IMR-90 (cell line): ENCODE measurements at regions not wholly inside any gene's neighbourhood (a gene's known extent, or its start where the extent isn't known, plus 50 kb on each side); places are given as distances from the start of the nearest gene placed in this dataset.

Source experiments
- ATAC-seq: fragments of 200-7000 bp; cut with Tn5 transposase; 2 replicates; pipeline ENCODE4 v1.9.1; 2020; ENCODE audit warnings: low read depth, mild to moderate bottlenecking, moderate library complexity
- BruUV-seq: library from RNA; stranded (reverse); fragments of 400-500 nt; replicated peaks from 2 replicates; lab custom pipeline; 2021; lab: Mats Ljungman, UMichigan
- CTCF ChIA-PET: fragments of 300-600 bp; formaldehyde crosslinking; extraction: SDS; loops from one replicate; lab custom pipeline; 2021; ENCODE audit warnings: antibody characterized with exemption; lab: Yijun Ruan, JAX
- POLR2A ChIA-PET: fragments of 300-600 bp; sonication (Branson Sonifier 250); formaldehyde crosslinking; loops from one replicate; lab custom pipeline; 2022; ENCODE audit warnings: antibody characterized with exemption; ENCODE audit not compliant: unreplicated experiment; lab: Charles Lee
- DNase-seq: peaks from one replicate; pipeline ENCODE4 v3.0.0; 2013
- H2AFZ ChIP-seq: replicated peaks from 2 replicates; pipeline ENCODE3; 2013; ENCODE audit warnings: low read length, mild to moderate bottlenecking; ENCODE audit not compliant: poor library complexity
- H2AK5ac ChIP-seq: 2 replicates; pipeline ENCODE4 v1.6.1; 2013; ENCODE audit warnings: low read depth, low read length, inconsistent platforms
- H2AK9ac ChIP-seq: replicated peaks from 2 replicates; pipeline ENCODE3; 2013; ENCODE audit warnings: mild to moderate bottlenecking, low read depth, low read length, moderate library complexity; ENCODE audit not compliant: poor library complexity
- H2BK120ac ChIP-seq: 2 replicates; pipeline ENCODE4 v1.6.1; 2013; ENCODE audit warnings: low read depth, low read length, inconsistent platforms
- H2BK15ac ChIP-seq: 3 replicates; pipeline ENCODE4 v1.6.1; 2013; ENCODE audit warnings: low read depth, low read length, inconsistent platforms
- H2BK20ac ChIP-seq: 2 replicates; pipeline ENCODE4 v1.6.1; 2013; ENCODE audit warnings: low read depth, mild to moderate bottlenecking, inconsistent platforms, low read length, moderate library complexity
- H2BK5ac ChIP-seq: 2 replicates; pipeline ENCODE4 v1.6.1; 2013; ENCODE audit warnings: mild to moderate bottlenecking, low read depth, low read length, inconsistent platforms; ENCODE audit not compliant: poor library complexity, severe bottlenecking
- H3K14ac ChIP-seq: replicated peaks from 2 replicates; pipeline ENCODE4 v1.6.1; 2013; ENCODE audit warnings: low read depth, low read length, inconsistent platforms
- H3K18ac ChIP-seq: 2 replicates; pipeline ENCODE4 v1.6.1; 2013; ENCODE audit warnings: low read depth, low read length, control low read depth
- H3K23ac ChIP-seq: 2 replicates; pipeline ENCODE4 v1.6.1; 2013; ENCODE audit warnings: low read depth, low read length, inconsistent platforms
- H3K27ac ChIP-seq: 2 replicates; pipeline ENCODE4 v1.5.1; 2013; ENCODE audit warnings: mild to moderate bottlenecking, control low read depth, low read length; ENCODE audit not compliant: insufficient read depth
- H3K27me3 ChIP-seq: 2 replicates; pipeline ENCODE4 v1.6.1; 2013; ENCODE audit warnings: low read length; ENCODE audit not compliant: control insufficient read depth, insufficient read depth
- H3K36me3 ChIP-seq: 2 replicates; pipeline ENCODE4 v1.6.1; 2013; ENCODE audit warnings: low read length, mixed read lengths; ENCODE audit not compliant: control insufficient read depth, insufficient read depth
- H3K4ac ChIP-seq: 2 replicates; pipeline ENCODE4 v1.6.1; 2013; ENCODE audit warnings: low read depth, low read length, inconsistent platforms
- H3K4me1 ChIP-seq: 2 replicates; pipeline ENCODE4 v1.6.1; 2013; ENCODE audit warnings: low read length, mixed read lengths; ENCODE audit not compliant: control insufficient read depth, insufficient read depth
- H3K4me2 ChIP-seq: 2 replicates; pipeline ENCODE4 v1.6.1; 2013; ENCODE audit warnings: low read depth, mild to moderate bottlenecking, control low read depth, low read length, moderate library complexity
- H3K4me3 ChIP-seq: 2 replicates; pipeline ENCODE4 v1.5.1; 2013; ENCODE audit warnings: low read depth, mild to moderate bottlenecking, control low read depth, low read length, moderate library complexity; ENCODE audit not compliant: insufficient read depth
- H3K56ac ChIP-seq: 2 replicates; pipeline ENCODE4 v1.6.1; 2013; ENCODE audit warnings: low read length, inconsistent platforms; ENCODE audit not compliant: insufficient read depth; ENCODE audit errors: extremely low read depth
- H3K79me1 ChIP-seq, 2 experiments: 2 replicates each; pipeline ENCODE4 v1.6.1; 2013; ENCODE audit warnings: low read length in 2 of 2, inconsistent platforms in 1 of 2, low read depth in 1 of 2
- H3K9ac ChIP-seq: 2 replicates; pipeline ENCODE4 v1.6.1; 2013; ENCODE audit warnings: low read depth, low read length, control low read depth
- H3K9me1 ChIP-seq: 2 replicates; pipeline ENCODE4 v1.6.1; 2013; ENCODE audit warnings: low read length, inconsistent platforms; ENCODE audit not compliant: insufficient read depth
- H3K9me3 ChIP-seq: 2 replicates; pipeline ENCODE4 v1.6.1; 2013; ENCODE audit warnings: low read length; ENCODE audit not compliant: control insufficient read depth, insufficient read depth
- H4K20me1 ChIP-seq: 2 replicates; pipeline ENCODE4 v1.6.1; 2013; ENCODE audit warnings: low read length, inconsistent platforms; ENCODE audit not compliant: insufficient read depth
- H4K5ac ChIP-seq: 2 replicates; pipeline ENCODE4 v1.6.1; 2013; ENCODE audit warnings: mild to moderate bottlenecking, low read depth, low read length, control low read depth
- H4K8ac ChIP-seq, 2 experiments: 2 replicates each; pipeline ENCODE4 v1.6.1; 2013; ENCODE audit warnings: low read depth in 2 of 2, low read length in 2 of 2, control low read depth in 1 of 2, inconsistent platforms in 1 of 2
- H4K91ac ChIP-seq: 2 replicates; pipeline ENCODE4 v1.6.1; 2013; ENCODE audit warnings: low read depth, low read length, inconsistent platforms; ENCODE audit not compliant: insufficient read depth
- CEBPB ChIP-seq: IDR thresholded peaks from 2 replicates; pipeline ENCODE4 v1.6.1; 2012; ENCODE audit warnings: low read depth, low read length, improper control_type of control experiment
- FOS ChIP-seq: fragments of 150-350 bp; IDR thresholded peaks from 2 replicates; pipeline ENCODE4 v1.6.1; 2016; ENCODE audit warnings: low read depth, low read length
- MAFK ChIP-seq: IDR thresholded peaks from 2 replicates; pipeline ENCODE4 v1.6.1; 2012; ENCODE audit warnings: low read depth, low read length, improper control_type of control experiment
- MXI1 ChIP-seq: IDR thresholded peaks from 2 replicates; pipeline ENCODE4 v1.6.1; 2012; ENCODE audit warnings: low read depth, mild to moderate bottlenecking, low read length, moderate library complexity, borderline replicate concordance
- POLR2A ChIP-seq: IDR thresholded peaks from 2 replicates; pipeline ENCODE4 v1.6.1; 2012; ENCODE audit warnings: mild to moderate bottlenecking, low read depth, low read length
- RAD21 ChIP-seq: IDR thresholded peaks from 2 replicates; pipeline ENCODE4 v1.6.1; 2012; ENCODE audit warnings: low read length, improper control_type of control experiment
- RFX5 ChIP-seq: IDR thresholded peaks from 2 replicates; pipeline ENCODE4 v1.8.0; 2012; ENCODE audit warnings: low read depth, mild to moderate bottlenecking, low read length, moderate library complexity
- SMC3 ChIP-seq: fragments of 150-350 bp; IDR thresholded peaks from 2 replicates; pipeline ENCODE4 v1.6.1; 2016; ENCODE audit warnings: low read depth, mild to moderate bottlenecking, antibody characterized with exemption, low read length, moderate library complexity
- WGBS, 2 experiments: methylation state at CpG; one replicate each; pipeline versions ENCODE4 v1.1.5 to v1.1.7; 2013; ENCODE audit warnings: missing lambda C conversion rate in 2 of 2; ENCODE audit not compliant: insufficient read length in 1 of 2; ENCODE audit errors: extremely low coverage in 2 of 2; 5-methylcytosine and 5-hydroxymethylcytosine counted together
- dilution Hi-C: fragments of 300-500 bp; cut with HindIII; formaldehyde crosslinking; loops from one replicate; pipeline ENCODE4 v1.14.3; 2018; ENCODE audit warnings: low sequenced_read_pairs; ENCODE audit not compliant: unreplicated experiment
- in situ Hi-C: fragments of 300-500 bp; cut with MboI; formaldehyde crosslinking; loops from 3 replicates; pipeline ENCODE4 v1.14.3; 2019; ENCODE audit warnings: low sequenced_read_pairs, inconsistent platforms, mixed read lengths
- intact Hi-C: fragments of 100-400 bp; cut with micrococcal nuclease; formaldehyde crosslinking; loops from 2 replicates; pipeline ENCODE4 v1.10.0; 2022
- TF ChIP-seq, protein P1 (sequence below): conservative IDR thresholded peaks from 2 replicates; pipeline ENCODE4 v1.5.1; 2012; ENCODE audit warnings: mild to moderate bottlenecking, low read depth, low read length, improper control_type of control experiment
- TF ChIP-seq, protein P2 (sequence below): fragments of 150-350 bp; IDR thresholded peaks from 2 replicates; pipeline ENCODE4 v1.6.1; 2016; ENCODE audit warnings: low read depth, mild to moderate bottlenecking, low read length, moderate library complexity, borderline replicate concordance
- TF ChIP-seq, protein P3 (sequence below): fragments of 150-350 bp; IDR thresholded peaks from 2 replicates; pipeline ENCODE4 v1.6.1; 2017; ENCODE audit warnings: mild to moderate bottlenecking, antibody characterized with exemption, low read length, low read depth

DNA sequence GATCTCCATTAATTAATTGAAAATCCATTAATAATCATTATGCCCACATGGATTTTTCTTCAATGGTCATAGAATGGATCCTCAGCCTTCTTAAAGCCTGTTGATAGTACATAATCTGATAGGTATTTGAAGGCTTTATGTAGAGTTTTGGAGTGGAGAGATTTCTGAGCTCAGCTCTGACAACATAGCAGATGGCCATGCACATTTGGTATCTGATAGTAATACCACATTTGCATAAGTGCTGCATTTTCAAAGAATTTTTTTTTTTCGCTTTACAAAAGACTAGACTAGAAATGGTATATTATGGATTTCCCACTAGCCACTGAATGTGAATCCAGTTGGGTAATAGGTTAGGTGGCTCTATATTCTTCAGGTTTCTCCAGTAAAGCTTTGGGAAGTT is 440.6 kb downstream of the FGF13 start:
- no peak overlapping the region for H3K4me3 ChIP-seq
- ChIA-PET CTCF (no interaction called here), POLR2A (no interaction called here)
- no peaks in the 10 kb centered on the region for H3K9me1 ChIP-seq
- no peak for ATAC-seq
- H2AK9ac ChIP-seq = no peak overlapping the region
- H3K56ac ChIP-seq = no peak overlapping the region
- no peak for TF ChIP-seq MXI1
- TF ChIP-seq, protein P1, sequence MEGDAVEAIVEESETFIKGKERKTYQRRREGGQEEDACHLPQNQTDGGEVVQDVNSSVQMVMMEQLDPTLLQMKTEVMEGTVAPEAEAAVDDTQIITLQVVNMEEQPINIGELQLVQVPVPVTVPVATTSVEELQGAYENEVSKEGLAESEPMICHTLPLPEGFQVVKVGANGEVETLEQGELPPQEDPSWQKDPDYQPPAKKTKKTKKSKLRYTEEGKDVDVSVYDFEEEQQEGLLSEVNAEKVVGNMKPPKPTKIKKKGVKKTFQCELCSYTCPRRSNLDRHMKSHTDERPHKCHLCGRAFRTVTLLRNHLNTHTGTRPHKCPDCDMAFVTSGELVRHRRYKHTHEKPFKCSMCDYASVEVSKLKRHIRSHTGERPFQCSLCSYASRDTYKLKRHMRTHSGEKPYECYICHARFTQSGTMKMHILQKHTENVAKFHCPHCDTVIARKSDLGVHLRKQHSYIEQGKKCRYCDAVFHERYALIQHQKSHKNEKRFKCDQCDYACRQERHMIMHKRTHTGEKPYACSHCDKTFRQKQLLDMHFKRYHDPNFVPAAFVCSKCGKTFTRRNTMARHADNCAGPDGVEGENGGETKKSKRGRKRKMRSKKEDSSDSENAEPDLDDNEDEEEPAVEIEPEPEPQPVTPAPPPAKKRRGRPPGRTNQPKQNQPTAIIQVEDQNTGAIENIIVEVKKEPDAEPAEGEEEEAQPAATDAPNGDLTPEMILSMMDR = no peak
- TF ChIP-seq, protein P2, sequence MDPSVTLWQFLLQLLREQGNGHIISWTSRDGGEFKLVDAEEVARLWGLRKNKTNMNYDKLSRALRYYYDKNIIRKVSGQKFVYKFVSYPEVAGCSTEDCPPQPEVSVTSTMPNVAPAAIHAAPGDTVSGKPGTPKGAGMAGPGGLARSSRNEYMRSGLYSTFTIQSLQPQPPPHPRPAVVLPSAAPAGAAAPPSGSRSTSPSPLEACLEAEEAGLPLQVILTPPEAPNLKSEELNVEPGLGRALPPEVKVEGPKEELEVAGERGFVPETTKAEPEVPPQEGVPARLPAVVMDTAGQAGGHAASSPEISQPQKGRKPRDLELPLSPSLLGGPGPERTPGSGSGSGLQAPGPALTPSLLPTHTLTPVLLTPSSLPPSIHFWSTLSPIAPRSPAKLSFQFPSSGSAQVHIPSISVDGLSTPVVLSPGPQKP = no peak
- no peak for TF ChIP-seq RAD21
- TF ChIP-seq, protein P3, sequence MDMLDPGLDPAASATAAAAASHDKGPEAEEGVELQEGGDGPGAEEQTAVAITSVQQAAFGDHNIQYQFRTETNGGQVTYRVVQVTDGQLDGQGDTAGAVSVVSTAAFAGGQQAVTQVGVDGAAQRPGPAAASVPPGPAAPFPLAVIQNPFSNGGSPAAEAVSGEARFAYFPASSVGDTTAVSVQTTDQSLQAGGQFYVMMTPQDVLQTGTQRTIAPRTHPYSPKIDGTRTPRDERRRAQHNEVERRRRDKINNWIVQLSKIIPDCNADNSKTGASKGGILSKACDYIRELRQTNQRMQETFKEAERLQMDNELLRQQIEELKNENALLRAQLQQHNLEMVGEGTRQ = no peak
- TF ChIP-seq RFX5 = no peak
- TF ChIP-seq MAFK = no peak
- TF ChIP-seq SMC3 = no peak
- TF ChIP-seq FOS = no peak
- no peak for TF ChIP-seq CEBPB
- no peak for TF ChIP-seq POLR2A
- DNase-seq = no peak
- H2AK5ac ChIP-seq = no peak overlapping the region
- H2BK15ac ChIP-seq = no peak overlapping the region
- H2BK20ac ChIP-seq = no peak overlapping the region
- in situ Hi-C loops = no loop called here
- dilution Hi-C loops = no loop called here
- no peak overlapping the region for H4K91ac ChIP-seq
- no peak overlapping the region for H4K8ac ChIP-seq
- WGBS, 2 experiments = no CpG with 5 or more reads among the region's 1 CpG
- no peaks in the 10 kb centered on the region for H3K4me1 ChIP-seq
- no peaks in the 10 kb centered on the region for H3K9me3 ChIP-seq
- no peaks in the 10 kb centered on the region for H3K36me3 ChIP-seq
- no peak overlapping the region for H3K18ac ChIP-seq
- no peak overlapping the region for H3K23ac ChIP-seq
- H4K5ac ChIP-seq = no peak overlapping the region
- no peak overlapping the region for H2BK5ac ChIP-seq
- H2AFZ ChIP-seq = no peak overlapping the region
- intact Hi-C loops = no loop called here
- no peak overlapping the region for H3K14ac ChIP-seq
- H3K27ac ChIP-seq = no peak overlapping the region
- H3K4ac ChIP-seq = no peak overlapping the region
- no TSS peak for BruUV-seq
- no peaks in the 10 kb centered on the region for H4K20me1 ChIP-seq
- H3K79me1 ChIP-seq = no peaks in the 10 kb centered on the region
- no peak overlapping the region for H2BK120ac ChIP-seq
- no peak overlapping the region for H3K4me2 ChIP-seq
- H3K9ac ChIP-seq = no peak overlapping the region
- no peaks in the 10 kb centered on the region for H3K27me3 ChIP-seq
